ENCODE measurements at regions not wholly inside any gene's neighbourhood (a gene's known extent, or its start where the extent isn't known, plus 50 kb on each side); places are given as distances from the start of the nearest gene placed in this dataset.

GRCh38 chr16:74092336-74092735 lies 204.3 kb upstream of the PSMD7 start:
- Histone ChIP-seq H4K5ac (ENCODE audit: insufficient read length, low read depth, low read length) (no peak overlapping the region), H2AK5ac (ENCODE audit: low read depth, low read length) (no peak overlapping the region), H3K56ac (replicated peaks; ENCODE audit: insufficient read length, low read depth, low read length) (no peak overlapping the region), H3K23ac (ENCODE audit: insufficient read length) (no peak overlapping the region), H3K9ac (replicated peaks in 1 of 4; ENCODE audit: extremely low read depth in 1 of 4, low read depth in 3 of 4, low read length in 3 of 4) (no peak overlapping the region), H3K4me3 (ENCODE audit: extremely low read depth in 1 of 4, insufficient read depth in 2 of 4, low read depth in 3 of 4, low read length in 4 of 4) (no peak overlapping the region), H3K23me2 (ENCODE audit: low read depth, low read length) (no peaks in the 10 kb centered on the region; the same call in 1 of the 2 replicates), H2AFZ (ENCODE audit: low read length) (no peak overlapping the region), H3K14ac (ENCODE audit: insufficient read length) (no peak overlapping the region), H2BK5ac (ENCODE audit: low read depth, low read length) (no peak overlapping the region), H3K27ac (ENCODE audit: low read depth, low read length) (no peak overlapping the region), H3K27me3 (replicated peaks in 1 of 4; ENCODE audit: control insufficient read depth in 3 of 4, extremely low read depth in 1 of 4, insufficient read depth in 3 of 4, low read length in 3 of 4) (no peaks in the 10 kb centered on the region), H3K36me3 (ENCODE audit: control insufficient read depth in 2 of 4, insufficient read depth in 4 of 4, low read length in 3 of 4) (no peaks in the 10 kb centered on the region), H2BK12ac (ENCODE audit: low read depth, low read length) (no peak overlapping the region), H3K4me1 (replicated peaks in 1 of 4; ENCODE audit: control insufficient read depth in 3 of 4, insufficient read depth in 4 of 4, low read length in 3 of 4) (peaks cover 0 to 2% (median under 1%) of the 10 kb centered on the region in 4 experiments; a peak in 2 of 7 replicates), H2BK15ac (ENCODE audit: low read length) (no peak overlapping the region), H4K91ac (replicated peaks; ENCODE audit: insufficient read length, low read length) (no peak overlapping the region), H2BK120ac (replicated peaks; ENCODE audit: low read depth, low read length) (no peak overlapping the region), H3K9me3 (ENCODE audit: insufficient read depth in 2 of 2, low read depth in 1 of 2, low read length in 1 of 2) (no peaks in the 10 kb centered on the region), H4K8ac (ENCODE audit: extremely low read depth, insufficient read depth, low read length) (no peak overlapping the region), H3K18ac (ENCODE audit: extremely low read depth, low read length) (no peak overlapping the region), H3K79me1 (ENCODE audit: low read depth, low read length) (no peaks in the 10 kb centered on the region), H3K79me2 (ENCODE audit: control insufficient read depth in 1 of 2, insufficient read depth in 2 of 2, low read length in 2 of 2) (no peaks in the 10 kb centered on the region), H3K4ac (replicated peaks; ENCODE audit: insufficient read length, low read depth, low read length) (no peak overlapping the region), H3K4me2 (ENCODE audit: insufficient read depth in 1 of 2, low read depth in 2 of 2, low read length in 2 of 2) (no peak overlapping the region), H2BK20ac (ENCODE audit: low read length) (no peak overlapping the region), H4K20me1 (replicated peaks in 1 of 2; ENCODE audit: control insufficient read depth in 1 of 2, insufficient read depth in 2 of 2, low read length in 2 of 2) (no peaks in the 10 kb centered on the region)
- ChIA-PET POLR2A (ENCODE audit: partially characterized antibody) (no interaction called here), CTCF (ENCODE audit: partially characterized antibody) (interaction anchor here (3.0 kb wide), 1 partner anchor 16 kb away, joined by 9 read pairs; no protein-coding TSS in a partner anchor)
- no peak for DNase-seq (ENCODE audit: low read depth in 1 of 2, low spot score in 2 of 2)
- WGBS, 2 experiments (ENCODE audit: extremely low coverage in 1 of 2, insufficient coverage in 1 of 2, insufficient read length in 1 of 2, insufficient replicate concordance in 2 of 2, low coverage in 1 of 2, low lambda C conversion rate in 2 of 2, missing lambda C conversion rate in 1 of 2): 88% methylated on average over 4 of the region's 4 CpGs; no CpG with 5 or more reads in 1 of the 2 experiments
- FAIRE-seq: no peak
- TF ChIP-seq POU5F1 (IDR thresholded peaks at IDR 0.05; ENCODE audit: low read depth, low read length) (no peak), RBBP5 (IDR thresholded peaks at IDR 0.05; ENCODE audit: borderline replicate concordance, low read depth, low read length) (no peak), RXRA (IDR thresholded peaks at IDR 0.05; ENCODE audit: insufficient read depth, low read depth, low read length) (no peak), USF2 (IDR thresholded peaks at IDR 0.05; ENCODE audit: low read length) (no peak), SP4 (IDR thresholded peaks at IDR 0.05; ENCODE audit: low read length) (no peak), KDM1A (IDR thresholded peaks at IDR 0.05; ENCODE audit: borderline replicate concordance, low read length) (no peak), TBP (IDR thresholded peaks at IDR 0.05; ENCODE audit: low read depth, low read length) (no peak), ATF2 (IDR thresholded peaks at IDR 0.05; ENCODE audit: low read length) (no peak), TAF1 (IDR thresholded peaks at IDR 0.05; ENCODE audit: low read depth, low read length) (no peak), SIN3A (conservative IDR thresholded peaks at IDR 0.05 in 1 of 2, IDR thresholded peaks at IDR 0.05 in 1 of 2; ENCODE audit: low read depth in 1 of 2, low read length in 2 of 2) (no peak), SP1 (IDR thresholded peaks at IDR 0.05; ENCODE audit: low read depth, low read length) (no peak), BACH1 (IDR thresholded peaks at IDR 0.05; ENCODE audit: low read length) (no peak), NRF1 (IDR thresholded peaks at IDR 0.05; ENCODE audit: low read depth, low read length) (no peak)

All from H1 (cell line).